Prostate gland (tissue), 2 donors: ENCODE measurements at regions not wholly inside any gene's neighbourhood (a gene's known extent, or its start where the extent isn't known, plus 50 kb on each side); places are given as distances from the start of the nearest gene placed in this dataset.

ENCODE experiments used
- POLR2A ChIP-seq: fragments of 450-650 bp; IDR thresholded peaks from one replicate; pipeline ENCODE4 v1.6.1; 2016; ENCODE audit warnings: antibody characterized with exemption, mild to moderate bottlenecking
- POLR2AphosphoS5 ChIP-seq: sonication (generic); formaldehyde crosslinking; IDR thresholded peaks from one replicate; pipeline ENCODE4 v1.6.1; 2017; ENCODE audit warnings: antibody characterized with exemption
- TF ChIP-seq, protein P1 (sequence below), 4 experiments: fragments of 200-600 bp in 2 of 4; fragments of 450-650 bp in 2 of 4; sonication (generic) in 2 of 4; IDR thresholded peaks; 1 replicate in 3 of 4; 2 replicates in 1 of 4; pipeline ENCODE4 v1.5.1; 2016 to 2019; ENCODE audit warnings: antibody characterized with exemption in 4 of 4, mild to moderate bottlenecking in 2 of 4, moderate library complexity in 2 of 4

- TF ChIP-seq, protein P1, sequence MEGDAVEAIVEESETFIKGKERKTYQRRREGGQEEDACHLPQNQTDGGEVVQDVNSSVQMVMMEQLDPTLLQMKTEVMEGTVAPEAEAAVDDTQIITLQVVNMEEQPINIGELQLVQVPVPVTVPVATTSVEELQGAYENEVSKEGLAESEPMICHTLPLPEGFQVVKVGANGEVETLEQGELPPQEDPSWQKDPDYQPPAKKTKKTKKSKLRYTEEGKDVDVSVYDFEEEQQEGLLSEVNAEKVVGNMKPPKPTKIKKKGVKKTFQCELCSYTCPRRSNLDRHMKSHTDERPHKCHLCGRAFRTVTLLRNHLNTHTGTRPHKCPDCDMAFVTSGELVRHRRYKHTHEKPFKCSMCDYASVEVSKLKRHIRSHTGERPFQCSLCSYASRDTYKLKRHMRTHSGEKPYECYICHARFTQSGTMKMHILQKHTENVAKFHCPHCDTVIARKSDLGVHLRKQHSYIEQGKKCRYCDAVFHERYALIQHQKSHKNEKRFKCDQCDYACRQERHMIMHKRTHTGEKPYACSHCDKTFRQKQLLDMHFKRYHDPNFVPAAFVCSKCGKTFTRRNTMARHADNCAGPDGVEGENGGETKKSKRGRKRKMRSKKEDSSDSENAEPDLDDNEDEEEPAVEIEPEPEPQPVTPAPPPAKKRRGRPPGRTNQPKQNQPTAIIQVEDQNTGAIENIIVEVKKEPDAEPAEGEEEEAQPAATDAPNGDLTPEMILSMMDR (IDR thresholded peaks at IDR 0.05): no peak
- TF ChIP-seq POLR2AphosphoS5: no peak
- no peak for TF ChIP-seq POLR2A
Measured at GRCh38 chr4:155114790-155115189, 93.6 kb upstream of the NPY2R start.
